Fibroblast of lung (primary cell): ENCODE measurements at regions not wholly inside any gene's neighbourhood (a gene's known extent, or its start where the extent isn't known, plus 50 kb on each side); places are given as distances from the start of the nearest gene placed in this dataset.
A peak's percentile ranks its signal among the peaks of the same experiment; 100 is the strongest.

Experiments
- DNase-seq, 2 donors: peaks; one replicate each; pipeline versions ENCODE4 v3.0.0 to v3.0.0-alpha.2; 2010; ENCODE audit warnings: low read depth in 2 of 2
- H2AFZ ChIP-seq: 2 replicates; pipeline ENCODE4 v1.5.1; 2012; ENCODE audit warnings: low read length, control low read depth, inconsistent platforms
- H3K27ac ChIP-seq: 2 replicates; pipeline ENCODE4 v1.5.1; 2011; ENCODE audit warnings: low read length, control low read depth; ENCODE audit not compliant: insufficient read depth
- H3K27me3 ChIP-seq: 2 replicates; pipeline ENCODE4 v1.5.1; 2011; ENCODE audit warnings: mild to moderate bottlenecking, low read length; ENCODE audit not compliant: control insufficient read depth, insufficient read depth
- H3K36me3 ChIP-seq: 2 replicates; pipeline ENCODE4 v1.5.1; 2011; ENCODE audit warnings: low read length; ENCODE audit not compliant: control insufficient read depth, insufficient read depth
- H3K4me1 ChIP-seq: 2 replicates; pipeline ENCODE4 v1.5.1; 2011; ENCODE audit warnings: low read length; ENCODE audit not compliant: control insufficient read depth, insufficient read depth; ENCODE audit errors: extremely low read depth
- H3K4me2 ChIP-seq: 2 replicates; pipeline ENCODE4 v1.5.1; 2011; ENCODE audit warnings: low read length, control low read depth; ENCODE audit not compliant: insufficient read depth; ENCODE audit errors: extremely low read depth
- H3K4me3 ChIP-seq, 4 experiments: fragments of 200-600 bp in 1 of 4; sonication (generic) in 1 of 4; replicated peaks in 1 of 4; 2 replicates each; pipeline ENCODE4 v1.5.1; 2011 to 2016; ENCODE audit warnings: low read length in 4 of 4, low read depth in 3 of 4, mild to moderate bottlenecking in 3 of 4, control low read depth in 2 of 4, inconsistent platforms in 1 of 4, mixed read lengths in 1 of 4; ENCODE audit not compliant: insufficient read depth in 1 of 4; ENCODE audit errors: control extremely low read depth in 1 of 4
- H3K79me2 ChIP-seq: 2 replicates; pipeline ENCODE4 v1.5.1; 2012; ENCODE audit warnings: mild to moderate bottlenecking, low read length, inconsistent platforms; ENCODE audit not compliant: control insufficient read depth, insufficient read depth
- H3K9ac ChIP-seq: 2 replicates; pipeline ENCODE4 v1.5.1; 2011; ENCODE audit warnings: mild to moderate bottlenecking, low read length, control low read depth; ENCODE audit not compliant: insufficient read depth
- H3K9me3 ChIP-seq: 2 replicates; pipeline ENCODE4 v1.5.1; 2012; ENCODE audit warnings: low read depth, low read length; ENCODE audit not compliant: control insufficient read depth, insufficient read depth
- H4K20me1 ChIP-seq: 2 replicates; pipeline ENCODE4 v1.5.1; 2011; ENCODE audit warnings: low read length; ENCODE audit not compliant: control insufficient read depth, insufficient read depth; ENCODE audit errors: extremely low read depth
- CTCF ChIP-seq, 2 donors: IDR thresholded peaks in 1 of 2; conservative IDR thresholded peaks in 1 of 2; 1 replicate in 1 of 2; 2 replicates in 1 of 2; pipeline ENCODE4 v1.5.1; 2011 to 2012; ENCODE audit warnings: low read length in 2 of 2, control low read depth in 1 of 2, inconsistent platforms in 1 of 2, low read depth in 1 of 2, mild to moderate bottlenecking in 1 of 2
- EZH2 ChIP-seq: IDR thresholded peaks from 2 replicates; pipeline ENCODE4 v1.5.1; 2012; ENCODE audit warnings: low read length, control low read depth, mild to moderate bottlenecking; ENCODE audit errors: missing control alignments

GRCh38 chr6:55968926-55969325 is 93.5 kb upstream of the BMP5 start:
- no peak overlapping the region for H3K9ac ChIP-seq
- H3K27me3 ChIP-seq = no peaks in the 10 kb centered on the region
- H3K79me2 ChIP-seq = no peaks in the 10 kb centered on the region
- H3K4me1 ChIP-seq = no peaks in the 10 kb centered on the region
- no peaks in the 10 kb centered on the region for H3K9me3 ChIP-seq
- H4K20me1 ChIP-seq = no peaks in the 10 kb centered on the region
- H3K4me3 ChIP-seq = no peak overlapping the region
- no peak for DNase-seq
- no peaks in the 10 kb centered on the region for H3K36me3 ChIP-seq
- H3K4me2 ChIP-seq = no peak overlapping the region
- H2AFZ ChIP-seq = no peak overlapping the region
- H3K27ac ChIP-seq = no peak overlapping the region
- TF ChIP-seq CTCF (conservative IDR thresholded peaks at IDR 0.05 in 1 of 2, IDR thresholded peaks at IDR 0.05 in 1 of 2; ENCODE audit: low read depth in 1 of 2, low read length in 2 of 2) = no peak

DNA sequence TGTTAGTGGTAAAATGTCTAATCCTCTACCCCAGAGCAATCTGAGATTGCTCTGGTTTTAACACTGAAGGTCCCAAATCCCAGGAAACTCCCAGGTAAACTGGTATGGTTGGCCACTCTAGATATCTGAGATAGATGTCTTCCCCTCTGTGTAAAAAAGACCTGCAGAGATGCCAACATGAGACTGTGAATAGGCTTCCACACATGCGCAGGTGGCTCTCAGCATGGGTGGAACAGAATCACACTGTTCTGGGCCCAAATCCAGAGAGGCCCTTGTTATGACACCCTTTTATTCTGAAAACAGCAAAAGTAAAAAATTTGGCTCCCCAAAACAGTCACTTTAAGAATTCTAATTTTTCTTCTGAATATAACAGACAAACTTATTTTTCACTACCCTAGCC is 88.7 kb upstream of the BMP5 start:
- Histone ChIP-seq H3K9me3 (no peaks in the 10 kb centered on the region), H3K4me1 (no peaks in the 10 kb centered on the region), H3K27me3 (no peaks in the 10 kb centered on the region), H2AFZ (no peak overlapping the region), H4K20me1 (no peaks in the 10 kb centered on the region), H3K4me3 (no peak overlapping the region), H3K4me2 (no peak overlapping the region), H3K9ac (no peak overlapping the region), H3K79me2 (no peaks in the 10 kb centered on the region), H3K36me3 (no peaks in the 10 kb centered on the region), H3K27ac (no peak overlapping the region)
- TF ChIP-seq EZH2 = no peak
- TF ChIP-seq CTCF (conservative IDR thresholded peaks at IDR 0.05 in 1 of 2, IDR thresholded peaks at IDR 0.05 in 1 of 2; ENCODE audit: low read depth in 1 of 2, low read length in 2 of 2) = no peak
- no peak for DNase-seq

DNA sequence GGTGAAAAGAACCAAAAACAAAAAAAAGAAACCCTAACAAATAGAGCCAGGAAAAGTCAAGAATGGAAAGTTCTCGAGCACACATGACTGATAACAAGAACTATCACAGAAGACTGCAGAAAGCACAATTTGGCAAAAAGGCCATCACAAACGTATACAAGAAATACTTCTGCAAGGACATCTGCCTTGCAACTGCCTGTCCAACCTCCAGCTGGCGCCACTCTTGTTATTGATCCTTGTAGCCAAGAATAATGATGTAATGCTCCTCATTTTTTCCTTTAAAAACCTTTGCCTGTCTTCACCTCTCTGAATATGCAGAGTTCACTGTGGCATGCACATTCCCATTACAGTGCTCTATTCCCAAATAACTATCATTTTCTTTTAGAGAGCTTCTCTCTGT is 87.9 kb upstream of the BMP5 start:
- H3K79me2 ChIP-seq = no peaks in the 10 kb centered on the region
- H3K27me3 ChIP-seq = no peaks in the 10 kb centered on the region
- no peak overlapping the region for H3K4me2 ChIP-seq
- H3K9me3 ChIP-seq = no peaks in the 10 kb centered on the region
- H2AFZ ChIP-seq = no peak overlapping the region
- no peak overlapping the region for H3K27ac ChIP-seq
- H3K4me3 ChIP-seq = no peak overlapping the region
- DNase-seq = peak in 1 of 2 donors; percentile 17
- TF ChIP-seq EZH2 = no peak
- TF ChIP-seq CTCF (conservative IDR thresholded peaks at IDR 0.05 in 1 of 2, IDR thresholded peaks at IDR 0.05 in 1 of 2; ENCODE audit: low read depth in 1 of 2, low read length in 2 of 2) = peak in 1 of 2 donors; percentile 42
- H3K9ac ChIP-seq = no peak overlapping the region
- no peaks in the 10 kb centered on the region for H3K4me1 ChIP-seq
- H4K20me1 ChIP-seq = no peaks in the 10 kb centered on the region
- H3K36me3 ChIP-seq = no peaks in the 10 kb centered on the region
